ENCODE measurements at regions not wholly inside any gene's neighbourhood (a gene's known extent, or its start where the extent isn't known, plus 50 kb on each side); places are given as distances from the start of the nearest gene placed in this dataset.

- no CpG with 5 or more reads among the region's 2 CpGs for WGBS (ENCODE audit: insufficient coverage)
- Histone ChIP-seq H3K27me3 (ENCODE audit: control insufficient read depth, insufficient read depth, low read length) (no peaks in the 10 kb centered on the region), H3K27ac (ENCODE audit: low read length) (no peak overlapping the region), H3K4me1 (ENCODE audit: control insufficient read depth, insufficient read depth, low read length) (no peaks in the 10 kb centered on the region), H3K36me3 (ENCODE audit: control insufficient read depth, insufficient read depth, low read length) (no peaks in the 10 kb centered on the region), H3K4me3 (ENCODE audit: low read length) (no peak overlapping the region), H3K9me3 (replicated peaks; ENCODE audit: control insufficient read depth, low read depth, low read length) (no peaks in the 10 kb centered on the region)
- DNase-seq, result no peak
Measured at GRCh38 chr5:87769157-87769556, 356.4 kb upstream of the CCNH start.

GRCh38 chr5:87768190-87768589 is 355.5 kb upstream of the CCNH start:
- no CpG with 5 or more reads among the region's 2 CpGs for WGBS (ENCODE audit: insufficient coverage)
- H3K27ac ChIP-seq (ENCODE audit: low read length), result no peak overlapping the region
- DNase-seq, result no peak
- no peaks in the 10 kb centered on the region for H3K27me3 ChIP-seq (ENCODE audit: control insufficient read depth, insufficient read depth, low read length)
- H3K36me3 ChIP-seq (ENCODE audit: control insufficient read depth, insufficient read depth, low read length), result no peaks in the 10 kb centered on the region
- no peak overlapping the region for H3K4me3 ChIP-seq (ENCODE audit: low read length)
- H3K4me1 ChIP-seq (ENCODE audit: control insufficient read depth, insufficient read depth, low read length), result no peaks in the 10 kb centered on the region
- H3K9me3 ChIP-seq (replicated peaks; ENCODE audit: control insufficient read depth, low read depth, low read length), result no peaks in the 10 kb centered on the region

GRCh38 chr5:87765009-87765408 is 352.3 kb upstream of the CCNH start:
- Histone ChIP-seq H3K4me3 (ENCODE audit: low read length) (no peak overlapping the region), H3K4me1 (ENCODE audit: control insufficient read depth, insufficient read depth, low read length) (no peaks in the 10 kb centered on the region), H3K36me3 (ENCODE audit: control insufficient read depth, insufficient read depth, low read length) (no peaks in the 10 kb centered on the region), H3K27me3 (ENCODE audit: control insufficient read depth, insufficient read depth, low read length) (no peaks in the 10 kb centered on the region), H3K27ac (ENCODE audit: low read length) (no peak overlapping the region), H3K9me3 (replicated peaks; ENCODE audit: control insufficient read depth, low read depth, low read length) (no peaks in the 10 kb centered on the region)
- DNase-seq, result no peak
- WGBS (ENCODE audit: insufficient coverage), result 63% methylated on average over 1 of the region's 5 CpGs

GRCh38 chr5:87762631-87763030 is 349.9 kb upstream of the CCNH start:
- no peaks in the 10 kb centered on the region for H3K27me3 ChIP-seq (ENCODE audit: control insufficient read depth, insufficient read depth, low read length)
- no peak overlapping the region for H3K27ac ChIP-seq (ENCODE audit: low read length)
- H3K4me3 ChIP-seq (ENCODE audit: low read length), result no peak overlapping the region
- H3K36me3 ChIP-seq (ENCODE audit: control insufficient read depth, insufficient read depth, low read length), result no peaks in the 10 kb centered on the region
- no peak for DNase-seq
- WGBS (ENCODE audit: insufficient coverage), result 58% methylated on average over 1 of the region's 1 CpG
- no peaks in the 10 kb centered on the region for H3K9me3 ChIP-seq (replicated peaks; ENCODE audit: control insufficient read depth, low read depth, low read length)
- no peaks in the 10 kb centered on the region for H3K4me1 ChIP-seq (ENCODE audit: control insufficient read depth, insufficient read depth, low read length)

GRCh38 chr5:87756951-87757350 is 344.2 kb upstream of the CCNH start:
- H3K9me3 ChIP-seq (replicated peaks; ENCODE audit: control insufficient read depth, low read depth, low read length), result no peaks in the 10 kb centered on the region
- H3K4me3 ChIP-seq (ENCODE audit: low read length), result no peak overlapping the region
- no CpG with 5 or more reads among the region's 1 CpG for WGBS (ENCODE audit: insufficient coverage)
- H3K27ac ChIP-seq (ENCODE audit: low read length), result no peak overlapping the region
- no peaks in the 10 kb centered on the region for H3K27me3 ChIP-seq (ENCODE audit: control insufficient read depth, insufficient read depth, low read length)
- no peaks in the 10 kb centered on the region for H3K36me3 ChIP-seq (ENCODE audit: control insufficient read depth, insufficient read depth, low read length)
- no peaks in the 10 kb centered on the region for H3K4me1 ChIP-seq (ENCODE audit: control insufficient read depth, insufficient read depth, low read length)
- no peak for DNase-seq

GRCh38 chr5:87755360-87755759 is 342.6 kb upstream of the CCNH start:
- H3K27ac ChIP-seq (ENCODE audit: low read length), result no peak overlapping the region
- no peaks in the 10 kb centered on the region for H3K36me3 ChIP-seq (ENCODE audit: control insufficient read depth, insufficient read depth, low read length)
- WGBS (ENCODE audit: insufficient coverage), result 20% methylated on average over 2 of the region's 5 CpGs
- no peaks in the 10 kb centered on the region for H3K27me3 ChIP-seq (ENCODE audit: control insufficient read depth, insufficient read depth, low read length)
- no peaks in the 10 kb centered on the region for H3K4me1 ChIP-seq (ENCODE audit: control insufficient read depth, insufficient read depth, low read length)
- H3K9me3 ChIP-seq (replicated peaks; ENCODE audit: control insufficient read depth, low read depth, low read length), result no peaks in the 10 kb centered on the region
- DNase-seq, result no peak
- H3K4me3 ChIP-seq (ENCODE audit: low read length), result no peak overlapping the region

- Histone ChIP-seq H3K9me3 (replicated peaks; ENCODE audit: control insufficient read depth, low read depth, low read length) (no peaks in the 10 kb centered on the region), H3K4me1 (ENCODE audit: control insufficient read depth, insufficient read depth, low read length) (no peaks in the 10 kb centered on the region), H3K4me3 (ENCODE audit: low read length) (no peak overlapping the region), H3K27me3 (ENCODE audit: control insufficient read depth, insufficient read depth, low read length) (no peaks in the 10 kb centered on the region), H3K27ac (ENCODE audit: low read length) (no peak overlapping the region), H3K36me3 (ENCODE audit: control insufficient read depth, insufficient read depth, low read length) (no peaks in the 10 kb centered on the region)
- no CpG with 5 or more reads among the region's 6 CpGs for WGBS (ENCODE audit: insufficient coverage)
- no peak for DNase-seq
Measured at GRCh38 chr5:87754009-87754757, 341.5 kb upstream of the CCNH start.

- Histone ChIP-seq H3K9me3 (replicated peaks; ENCODE audit: control insufficient read depth, low read depth, low read length) (no peaks in the 10 kb centered on the region), H3K4me3 (ENCODE audit: low read length) (no peak overlapping the region), H3K4me1 (ENCODE audit: control insufficient read depth, insufficient read depth, low read length) (no peaks in the 10 kb centered on the region), H3K27me3 (ENCODE audit: control insufficient read depth, insufficient read depth, low read length) (no peaks in the 10 kb centered on the region), H3K27ac (ENCODE audit: low read length) (no peak overlapping the region), H3K36me3 (ENCODE audit: control insufficient read depth, insufficient read depth, low read length) (no peaks in the 10 kb centered on the region)
- DNase-seq, result no peak
- no CpG with 5 or more reads among the region's 4 CpGs for WGBS (ENCODE audit: insufficient coverage)
Measured at GRCh38 chr5:87752362-87752761, 339.6 kb upstream of the CCNH start.

- Histone ChIP-seq H3K36me3 (ENCODE audit: control insufficient read depth, insufficient read depth, low read length) (no peaks in the 10 kb centered on the region), H3K4me1 (ENCODE audit: control insufficient read depth, insufficient read depth, low read length) (no peaks in the 10 kb centered on the region), H3K4me3 (ENCODE audit: low read length) (no peak overlapping the region), H3K27ac (ENCODE audit: low read length) (no peak overlapping the region), H3K27me3 (ENCODE audit: control insufficient read depth, insufficient read depth, low read length) (no peaks in the 10 kb centered on the region), H3K9me3 (replicated peaks; ENCODE audit: control insufficient read depth, low read depth, low read length) (no peaks in the 10 kb centered on the region)
- DNase-seq, result no peak
- WGBS (ENCODE audit: insufficient coverage), result 100% methylated on average over 1 of the region's 4 CpGs
Measured at GRCh38 chr5:87751824-87752223, 339.1 kb upstream of the CCNH start.

GRCh38 chr5:87746891-87747377 is 334.2 kb upstream of the CCNH start:
- no peak for DNase-seq
- Histone ChIP-seq H3K36me3 (ENCODE audit: control insufficient read depth, insufficient read depth, low read length) (no peaks in the 10 kb centered on the region), H3K9me3 (replicated peaks; ENCODE audit: control insufficient read depth, low read depth, low read length) (no peaks in the 10 kb centered on the region), H3K27ac (ENCODE audit: low read length) (no peak overlapping the region), H3K27me3 (ENCODE audit: control insufficient read depth, insufficient read depth, low read length) (no peaks in the 10 kb centered on the region), H3K4me1 (ENCODE audit: control insufficient read depth, insufficient read depth, low read length) (no peaks in the 10 kb centered on the region), H3K4me3 (ENCODE audit: low read length) (no peak overlapping the region)
- 63% methylated on average over 1 of the region's 2 CpGs for WGBS (ENCODE audit: insufficient coverage)

- DNase-seq, result no peak
- Histone ChIP-seq H3K4me1 (ENCODE audit: control insufficient read depth, insufficient read depth, low read length) (no peaks in the 10 kb centered on the region), H3K36me3 (ENCODE audit: control insufficient read depth, insufficient read depth, low read length) (no peaks in the 10 kb centered on the region), H3K27ac (ENCODE audit: low read length) (no peak overlapping the region), H3K4me3 (ENCODE audit: low read length) (no peak overlapping the region), H3K27me3 (ENCODE audit: control insufficient read depth, insufficient read depth, low read length) (no peaks in the 10 kb centered on the region), H3K9me3 (replicated peaks; ENCODE audit: control insufficient read depth, low read depth, low read length) (no peaks in the 10 kb centered on the region)
Measured at GRCh38 chr5:87746341-87746740, 333.6 kb upstream of the CCNH start.

All from muscle of leg (tissue), 3 donors.